GM18499 (cell line): ENCODE measurements at regions not wholly inside any gene's neighbourhood (a gene's known extent, or its start where the extent isn't known, plus 50 kb on each side); places are given as distances from the start of the nearest gene placed in this dataset.
A peak's percentile ranks its signal among the peaks of the same experiment; 100 is the strongest.
"Not testable (repeated sequence)": the region's sequence is repeated elsewhere in the genome, so short reads cannot be mapped to it uniquely, and the experiment has no call there.

ENCODE experiments used
- ATAC-seq: cut with Tn5 transposase; IDR thresholded peaks from one replicate; pipeline ENCODE4 v1.9.1; 2021; ENCODE audit warnings: moderate number of reproducible peaks; ENCODE audit not compliant: insufficient read depth, unreplicated experiment

GRCh38 chr14:42510071-42510470 is 903.4 kb downstream of the LRFN5 start:
- no peak for ATAC-seq

- no peak for ATAC-seq
Observed at GRCh38 chr14:42508209-42508946, 901.7 kb downstream of the LRFN5 start.

GRCh38 chr14:42504433-42504832 is 897.8 kb downstream of the LRFN5 start:
- no peak for ATAC-seq

GRCh38 chr14:42499137-42499536 is 892.5 kb downstream of the LRFN5 start:
- ATAC-seq: no peak

- ATAC-seq: no peak
Observed at GRCh38 chr14:42490536-42490935, 883.9 kb downstream of the LRFN5 start.

GRCh38 chr14:42488965-42489364 is 882.3 kb downstream of the LRFN5 start:
- ATAC-seq: no peak

GRCh38 chr14:42482345-42482971 is 875.8 kb downstream of the LRFN5 start:
- not testable (repeated sequence) for ATAC-seq

- ATAC-seq: not testable (repeated sequence)
Observed at GRCh38 chr14:42481714-42482113, 875.0 kb downstream of the LRFN5 start.

- no peak for ATAC-seq
Observed at GRCh38 chr14:42480255-42480654, 873.6 kb downstream of the LRFN5 start.

GRCh38 chr14:42475289-42475688 is 868.6 kb downstream of the LRFN5 start:
- ATAC-seq: no peak

GRCh38 chr14:42470427-42470719 is 863.7 kb downstream of the LRFN5 start:
- ATAC-seq: no peak

GRCh38 chr14:42469637-42470426 is 863.2 kb downstream of the LRFN5 start:
- no peak for ATAC-seq

- no peak for ATAC-seq
Observed at GRCh38 chr14:42460673-42461072, 854.0 kb downstream of the LRFN5 start.

GRCh38 chr14:42459171-42459685 is 852.6 kb downstream of the LRFN5 start:
- ATAC-seq: no peak

GRCh38 chr14:42441615-42442014 is 834.9 kb downstream of the LRFN5 start:
- ATAC-seq: no peak

GRCh38 chr14:42437809-42438208 is 831.1 kb downstream of the LRFN5 start:
- ATAC-seq: peak; percentile 72

- no peak for ATAC-seq
Observed at GRCh38 chr14:42429401-42429800, 822.7 kb downstream of the LRFN5 start.

- ATAC-seq: peak; percentile 95
Observed at GRCh38 chr14:42428996-42429395, 822.3 kb downstream of the LRFN5 start.

GRCh38 chr14:42424501-42424900 is 817.8 kb downstream of the LRFN5 start:
- ATAC-seq: no peak

GRCh38 chr14:42421377-42422078 is 814.9 kb downstream of the LRFN5 start:
- peak; percentile 80 for ATAC-seq

GRCh38 chr14:42420071-42420470 is 813.4 kb downstream of the LRFN5 start:
- ATAC-seq: no peak
